LNCaP clone FGC (cell line): ENCODE measurements at regions not wholly inside any gene's neighbourhood (a gene's known extent, or its start where the extent isn't known, plus 50 kb on each side); places are given as distances from the start of the nearest gene placed in this dataset.

Experiments used
- DNase-seq: peaks from one replicate; pipeline ENCODE4 v3.0.0-alpha.2; 2011; ENCODE audit warnings: low read depth
- H3K4me3 ChIP-seq: 2 replicates; pipeline ENCODE4 v1.5.1; 2011; ENCODE audit warnings: mild to moderate bottlenecking, low read depth, low read length, control low read depth
- CTCF ChIP-seq: IDR thresholded peaks from 2 replicates; pipeline ENCODE4 v1.5.1; 2012; ENCODE audit warnings: mild to moderate bottlenecking; ENCODE audit not compliant: control insufficient read depth, insufficient read depth; ENCODE audit errors: extremely low read depth

GRCh38 chr4:175447016-175447415, 365.0 kb downstream of the GPM6A start:
- no peak for DNase-seq
- H3K4me3 ChIP-seq = no peak overlapping the region
- TF ChIP-seq CTCF = no peak

- TF ChIP-seq CTCF = no peak
- H3K4me3 ChIP-seq = no peak overlapping the region
- no peak for DNase-seq
Observed at GRCh38 chr4:175450446-175450845, 361.6 kb downstream of the GPM6A start.

GRCh38 chr4:175451238-175451965, 360.7 kb downstream of the GPM6A start:
- H3K4me3 ChIP-seq = no peak overlapping the region
- no peak for DNase-seq
- no peak for TF ChIP-seq CTCF

- no peak for TF ChIP-seq CTCF
- no peak overlapping the region for H3K4me3 ChIP-seq
- no peak for DNase-seq
Observed at GRCh38 chr4:175453456-175453855, 358.6 kb downstream of the GPM6A start.

- TF ChIP-seq CTCF = no peak
Observed at GRCh38 chr4:175456131-175456530, 355.9 kb downstream of the GPM6A start.

GRCh38 chr4:175457956-175458355, 354.1 kb downstream of the GPM6A start:
- H3K4me3 ChIP-seq = no peak overlapping the region
- DNase-seq = no peak
- TF ChIP-seq CTCF = no peak

More at GRCh38 chr4:175456131-175456530, 355.9 kb downstream of the GPM6A start:
- no peak for DNase-seq
- H3K4me3 ChIP-seq = no peak overlapping the region

GRCh38 chr4:175459571-175459970, 352.5 kb downstream of the GPM6A start:
- no peak for DNase-seq
- H3K4me3 ChIP-seq = no peak overlapping the region
- no peak for TF ChIP-seq CTCF
